ENCODE measurements at regions not wholly inside any gene's neighbourhood (a gene's known extent, or its start where the extent isn't known, plus 50 kb on each side); places are given as distances from the start of the nearest gene placed in this dataset.

- no peak for TF ChIP-seq EZH2 (IDR thresholded peaks at IDR 0.05)
- no peak for TF ChIP-seq CTCF (IDR thresholded peaks at IDR 0.05)
- TF ChIP-seq EZH2phosphoT487 (IDR thresholded peaks at IDR 0.05) = no peak
Measured at GRCh38 chr1:165124772-165125171, 231.7 kb downstream of the LMX1A start.
